GM20000 (cell line): ENCODE measurements at regions not wholly inside any gene's neighbourhood (a gene's known extent, or its start where the extent isn't known, plus 50 kb on each side); places are given as distances from the start of the nearest gene placed in this dataset.

ENCODE experiments used
- DNase-seq: peaks from one replicate; pipeline ENCODE4 v3.0.0; 2012; ENCODE audit warnings: low spot score
- TF ChIP-seq, protein P1 (sequence below): IDR thresholded peaks from 2 replicates; pipeline ENCODE4 v1.5.1; 2012; ENCODE audit warnings: mild to moderate bottlenecking, control low read depth; ENCODE audit errors: extremely low read depth, missing control alignments

DNA sequence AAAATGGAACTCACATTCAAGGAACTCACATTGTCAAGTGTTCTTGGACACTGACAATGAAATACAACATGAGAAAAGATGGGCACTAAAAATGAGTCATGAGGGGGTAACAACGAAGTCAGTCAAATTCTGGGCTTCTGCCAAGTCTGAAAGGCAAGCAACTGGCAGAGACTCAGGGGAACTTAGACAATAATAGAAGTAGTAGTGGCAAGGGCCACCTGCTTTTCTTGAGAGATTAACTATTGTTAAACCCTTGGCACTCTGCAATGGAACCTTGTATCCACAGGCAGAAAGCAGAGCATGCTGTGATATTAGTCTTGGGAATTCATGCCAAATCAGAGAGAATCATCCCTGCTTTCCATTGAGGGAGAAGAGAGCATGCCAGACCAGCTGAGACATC lies 382.6 kb upstream of the CDH2 start:
- TF ChIP-seq, protein P1, sequence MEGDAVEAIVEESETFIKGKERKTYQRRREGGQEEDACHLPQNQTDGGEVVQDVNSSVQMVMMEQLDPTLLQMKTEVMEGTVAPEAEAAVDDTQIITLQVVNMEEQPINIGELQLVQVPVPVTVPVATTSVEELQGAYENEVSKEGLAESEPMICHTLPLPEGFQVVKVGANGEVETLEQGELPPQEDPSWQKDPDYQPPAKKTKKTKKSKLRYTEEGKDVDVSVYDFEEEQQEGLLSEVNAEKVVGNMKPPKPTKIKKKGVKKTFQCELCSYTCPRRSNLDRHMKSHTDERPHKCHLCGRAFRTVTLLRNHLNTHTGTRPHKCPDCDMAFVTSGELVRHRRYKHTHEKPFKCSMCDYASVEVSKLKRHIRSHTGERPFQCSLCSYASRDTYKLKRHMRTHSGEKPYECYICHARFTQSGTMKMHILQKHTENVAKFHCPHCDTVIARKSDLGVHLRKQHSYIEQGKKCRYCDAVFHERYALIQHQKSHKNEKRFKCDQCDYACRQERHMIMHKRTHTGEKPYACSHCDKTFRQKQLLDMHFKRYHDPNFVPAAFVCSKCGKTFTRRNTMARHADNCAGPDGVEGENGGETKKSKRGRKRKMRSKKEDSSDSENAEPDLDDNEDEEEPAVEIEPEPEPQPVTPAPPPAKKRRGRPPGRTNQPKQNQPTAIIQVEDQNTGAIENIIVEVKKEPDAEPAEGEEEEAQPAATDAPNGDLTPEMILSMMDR: no peak
- no peak for DNase-seq

DNA sequence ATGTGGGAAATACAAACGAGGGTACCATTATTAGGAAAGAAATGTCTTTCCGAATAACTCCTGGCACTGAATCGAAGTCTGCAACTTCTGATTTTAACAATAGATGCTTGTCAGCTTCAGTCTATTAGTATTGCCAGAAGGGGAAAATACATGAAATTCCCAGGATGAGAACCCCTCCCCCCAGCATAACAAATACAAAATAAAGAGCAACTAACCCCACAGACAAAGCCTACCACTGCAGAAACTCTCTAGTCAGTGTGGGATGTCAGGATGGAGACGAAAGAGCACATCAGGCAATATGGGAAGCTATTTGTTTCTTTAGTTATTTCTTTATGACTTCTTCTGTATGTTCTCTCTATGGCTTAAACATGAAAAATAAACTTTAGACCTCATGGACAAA lies 365.0 kb upstream of the CDH2 start:
- TF ChIP-seq, protein P1: no peak
- DNase-seq: no peak

DNA sequence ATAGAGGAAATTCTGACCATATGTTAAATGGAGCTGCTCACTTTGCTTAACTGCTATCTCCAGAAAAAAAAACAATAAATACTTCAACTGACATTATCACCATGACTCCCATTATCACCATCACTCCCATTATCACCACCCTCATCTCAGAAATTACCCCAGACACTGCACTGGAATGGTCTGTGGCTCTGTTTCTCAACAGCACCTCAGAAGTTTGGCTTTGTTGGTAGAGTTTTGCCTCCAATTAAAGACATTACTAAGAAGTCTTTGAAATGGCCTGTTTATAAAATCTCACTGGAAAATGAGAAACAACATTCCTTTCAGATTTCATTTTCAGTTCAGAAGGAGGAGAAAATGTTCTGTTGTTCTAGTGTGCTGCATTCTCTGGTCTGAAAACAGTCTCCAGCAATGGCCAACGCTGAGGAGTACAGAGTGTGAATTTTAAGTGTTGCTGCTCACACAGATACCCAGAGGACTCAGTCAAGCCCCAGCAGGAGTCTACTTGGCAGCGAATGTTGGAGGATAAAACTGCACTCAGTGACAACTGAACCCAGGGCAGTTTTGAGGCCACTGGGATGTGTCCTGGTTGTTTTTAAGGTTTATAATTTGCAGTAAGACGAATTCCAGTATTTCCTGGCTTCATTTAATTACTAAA lies 364.5 kb upstream of the CDH2 start:
- no peak for DNase-seq
- TF ChIP-seq, protein P1: no peak

DNA sequence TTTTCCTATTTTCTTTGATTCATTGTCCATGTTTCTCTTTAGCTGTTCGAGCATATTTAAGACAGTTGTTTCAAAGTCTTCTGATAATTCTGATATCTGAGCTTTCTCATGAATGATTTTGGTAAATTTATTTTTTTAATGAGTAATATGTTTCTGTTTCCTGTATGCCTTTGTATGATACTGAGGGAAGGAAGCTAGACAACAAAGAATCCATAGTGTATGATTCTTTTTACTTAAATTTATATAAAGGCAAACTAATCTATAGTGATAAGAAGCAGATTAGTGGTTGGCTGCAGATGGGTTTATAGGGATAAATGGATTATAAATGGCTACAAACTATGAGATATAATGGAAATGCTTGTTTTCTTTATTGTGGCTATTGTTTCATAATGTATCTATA lies 352.7 kb upstream of the CDH2 start:
- no peak for DNase-seq
- TF ChIP-seq, protein P1: no peak

DNA sequence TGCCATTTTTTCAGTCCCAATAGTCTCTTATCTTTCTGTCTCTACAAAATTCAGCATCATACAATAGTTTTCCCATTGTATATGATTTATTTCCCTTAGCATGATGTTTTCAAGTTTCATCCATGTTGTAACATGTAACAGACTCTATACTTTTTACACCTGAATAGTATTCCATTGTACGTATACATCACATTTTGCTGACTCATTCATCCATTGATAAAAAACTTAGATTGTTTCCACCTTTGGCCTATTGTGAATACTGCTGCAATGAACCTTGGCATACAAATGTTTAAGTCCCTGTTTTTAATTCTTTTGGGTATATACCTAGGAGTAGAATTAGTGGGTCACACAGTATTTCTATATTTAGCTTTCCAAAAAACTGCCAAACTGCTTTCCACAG lies 349.3 kb upstream of the CDH2 start:
- TF ChIP-seq, protein P1: no peak
- no peak for DNase-seq

DNA sequence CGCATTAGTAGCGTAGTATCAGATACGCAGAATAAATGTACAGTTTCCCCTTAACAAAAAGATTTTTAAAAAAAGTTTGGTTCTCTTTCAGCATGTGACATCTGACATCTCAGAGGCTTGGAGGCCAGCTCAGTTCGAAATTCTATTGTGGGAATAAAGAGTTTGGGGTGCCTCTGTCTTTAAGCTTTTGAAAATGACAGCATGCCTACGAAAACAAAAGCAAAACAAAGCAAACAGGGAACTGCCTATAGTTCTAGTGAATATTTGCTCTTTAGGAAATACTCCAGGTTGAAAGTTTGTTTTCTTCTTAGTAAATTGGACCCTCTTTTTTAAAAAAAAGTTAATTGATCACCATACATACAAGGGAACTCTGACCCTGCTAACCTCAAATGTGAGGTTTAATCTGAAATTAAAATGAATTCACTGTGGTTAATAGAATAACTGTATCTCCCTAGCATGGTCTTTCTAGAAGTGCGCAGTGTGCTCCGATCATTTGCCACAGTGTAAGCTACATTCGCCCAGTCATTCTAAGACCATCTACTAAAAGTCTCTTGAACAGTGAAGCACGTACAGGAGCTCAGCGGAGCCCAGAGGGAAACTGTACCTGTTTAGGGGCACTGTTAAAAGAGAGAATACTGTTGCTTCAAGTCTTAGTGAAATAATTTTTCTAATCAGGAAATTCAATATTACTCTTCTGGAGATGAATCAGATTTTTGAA lies 347.0 kb upstream of the CDH2 start:
- TF ChIP-seq, protein P1: no peak
- DNase-seq: no peak

DNA sequence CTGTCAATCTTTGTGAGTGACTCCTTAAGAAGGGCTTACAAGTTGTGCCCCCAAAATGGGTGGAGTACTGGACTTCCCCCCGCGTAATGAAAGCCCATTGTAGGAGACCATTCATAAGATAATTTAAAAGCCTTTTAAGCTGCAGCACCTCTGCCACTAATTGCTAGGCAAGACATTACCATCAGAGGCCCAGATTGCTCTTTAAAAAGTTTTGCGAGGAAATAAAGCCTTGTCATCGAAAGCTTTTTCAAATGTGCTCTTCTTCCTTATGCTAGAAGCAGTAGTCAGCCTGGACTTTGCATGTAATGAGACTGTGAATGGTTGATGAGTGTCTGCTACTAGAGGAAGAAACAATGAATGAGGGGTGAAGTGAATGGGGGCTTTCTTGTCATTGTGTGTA lies 345.3 kb upstream of the CDH2 start:
- no peak for DNase-seq
- TF ChIP-seq, protein P1: no peak
